GM20000 (cell line): ENCODE measurements at regions not wholly inside any gene's neighbourhood (a gene's known extent, or its start where the extent isn't known, plus 50 kb on each side); places are given as distances from the start of the nearest gene placed in this dataset.

ENCODE experiments used
- DNase-seq: peaks from one replicate; pipeline ENCODE4 v3.0.0; 2012; ENCODE audit warnings: low spot score
- CTCF ChIP-seq: IDR thresholded peaks from 2 replicates; pipeline ENCODE4 v1.5.1; 2012; ENCODE audit warnings: mild to moderate bottlenecking, control low read depth; ENCODE audit errors: extremely low read depth, missing control alignments

- TF ChIP-seq CTCF: no peak
- DNase-seq: no peak
Measured at GRCh38 chr3:67311440-67311839, 313.3 kb downstream of the KBTBD8 start.

DNA sequence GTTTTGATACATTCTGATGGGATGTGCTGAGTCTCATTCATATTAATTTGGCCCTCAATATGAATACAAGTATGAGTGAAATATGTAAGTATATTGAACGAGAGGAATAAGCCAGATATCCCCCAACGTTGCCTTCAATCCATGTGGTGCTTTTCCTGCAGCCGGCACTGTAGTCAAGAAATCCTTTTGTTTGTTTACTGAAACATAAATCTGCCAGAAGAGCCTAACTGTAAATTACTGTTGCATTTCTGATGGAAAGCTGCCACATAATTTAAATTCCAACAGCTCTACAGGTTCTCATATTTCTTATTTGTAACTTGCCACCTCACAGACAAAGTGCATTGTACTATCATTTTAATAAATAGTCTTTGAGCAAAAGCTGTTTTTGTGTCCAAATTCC is 314.0 kb downstream of the KBTBD8 start:
- no peak for TF ChIP-seq CTCF
- DNase-seq: no peak

- no peak for TF ChIP-seq CTCF
- DNase-seq: no peak
Measured at GRCh38 chr3:67318162-67318561, 320.1 kb downstream of the KBTBD8 start.

DNA sequence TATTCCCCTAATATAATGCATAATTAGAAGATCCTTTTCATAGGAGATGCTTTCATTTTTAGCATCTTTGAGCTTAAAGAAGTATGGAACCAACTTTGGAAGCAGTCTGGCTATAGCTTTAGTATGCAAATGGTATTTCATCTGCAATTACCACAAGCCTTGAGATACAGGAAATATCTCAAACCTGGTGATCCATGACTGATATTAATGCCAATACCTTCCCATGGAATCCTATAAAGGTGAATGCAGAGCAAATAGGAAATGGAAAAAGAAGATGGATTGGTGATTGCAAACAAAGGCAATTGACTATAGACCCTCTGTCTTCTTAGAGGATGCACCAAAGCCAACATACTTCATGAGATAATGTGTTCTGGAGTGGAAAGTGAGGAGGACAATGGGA is 326.4 kb downstream of the KBTBD8 start:
- DNase-seq: no peak
- no peak for TF ChIP-seq CTCF
